ENCODE measurements at regions not wholly inside any gene's neighbourhood (a gene's known extent, or its start where the extent isn't known, plus 50 kb on each side); places are given as distances from the start of the nearest gene placed in this dataset.

DNA sequence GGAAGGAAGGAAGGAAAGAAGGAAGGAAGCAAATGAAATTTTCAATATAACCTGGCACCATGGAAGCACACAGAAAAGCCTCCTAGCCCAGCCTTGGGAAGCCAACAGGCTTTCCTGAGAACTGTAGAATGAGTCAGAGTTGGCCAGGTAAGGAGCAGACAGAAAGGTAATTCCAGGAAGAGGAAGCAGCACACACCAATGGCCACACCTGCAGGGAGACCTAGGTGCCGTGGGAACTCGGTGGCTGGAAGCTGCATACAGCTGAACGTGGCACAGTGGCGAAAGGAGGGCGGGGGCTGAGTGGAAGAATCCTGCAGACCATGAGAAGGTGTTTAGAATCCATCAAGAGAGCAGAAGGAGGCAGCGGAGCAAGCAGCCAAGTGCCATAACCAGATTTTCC, 224.8 kb upstream of the RREB1 start:
- DNase-seq (ENCODE audit: low spot score) = no peak
- peaks cover 9% of the 10 kb centered on the region for H3K4me1 ChIP-seq (ENCODE audit: insufficient read depth)
- H3K79me2 ChIP-seq (replicated peaks; ENCODE audit: insufficient read depth) = no peaks in the 10 kb centered on the region
- Mint-ChIP-seq H3K9me3 (no peaks in the 10 kb centered on the region), H3K27ac (0 out of 2 replicates have a peak overlapping the region, but pooled peaks have one; percentile 14), H3K4me1 (peaks cover 23% of the 10 kb centered on the region), H3K36me3 (ENCODE audit: low read depth) (no peaks in the 10 kb centered on the region; the same call in 2 of the 3 replicates), H3K4me3 (no peak overlapping the region), H3K27me3 (ENCODE audit: insufficient read depth, low read depth, poor library complexity) (peaks cover 2% of the 10 kb centered on the region)
- H2AFZ ChIP-seq = no peak overlapping the region
- no peaks in the 10 kb centered on the region for H3F3A ChIP-seq (replicated peaks; ENCODE audit: low read depth)
- no peak overlapping the region for H3K4me3 ChIP-seq
- H3K9me2 ChIP-seq (ENCODE audit: insufficient read depth) = no peaks in the 10 kb centered on the region
- no peak for ATAC-seq
- TF ChIP-seq, protein P1, sequence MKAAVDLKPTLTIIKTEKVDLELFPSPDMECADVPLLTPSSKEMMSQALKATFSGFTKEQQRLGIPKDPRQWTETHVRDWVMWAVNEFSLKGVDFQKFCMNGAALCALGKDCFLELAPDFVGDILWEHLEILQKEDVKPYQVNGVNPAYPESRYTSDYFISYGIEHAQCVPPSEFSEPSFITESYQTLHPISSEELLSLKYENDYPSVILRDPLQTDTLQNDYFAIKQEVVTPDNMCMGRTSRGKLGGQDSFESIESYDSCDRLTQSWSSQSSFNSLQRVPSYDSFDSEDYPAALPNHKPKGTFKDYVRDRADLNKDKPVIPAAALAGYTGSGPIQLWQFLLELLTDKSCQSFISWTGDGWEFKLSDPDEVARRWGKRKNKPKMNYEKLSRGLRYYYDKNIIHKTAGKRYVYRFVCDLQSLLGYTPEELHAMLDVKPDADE (IDR thresholded peaks at IDR 0.05) = no peak
- no peak for TF ChIP-seq ZNF331 (CRISPR knock-in tag; IDR thresholded peaks at IDR 0.05; ENCODE audit: low read depth)
- H3K36me3 ChIP-seq (ENCODE audit: insufficient read depth) = no peaks in the 10 kb centered on the region
- no peak overlapping the region for H3K27ac ChIP-seq (ENCODE audit: low read depth)
- no peaks in the 10 kb centered on the region for H3K27me3 ChIP-seq (ENCODE audit: insufficient read depth)
- no peaks in the 10 kb centered on the region for H4K20me1 ChIP-seq (replicated peaks; ENCODE audit: insufficient read depth)
- H3K4me2 ChIP-seq = no peak overlapping the region

DNA sequence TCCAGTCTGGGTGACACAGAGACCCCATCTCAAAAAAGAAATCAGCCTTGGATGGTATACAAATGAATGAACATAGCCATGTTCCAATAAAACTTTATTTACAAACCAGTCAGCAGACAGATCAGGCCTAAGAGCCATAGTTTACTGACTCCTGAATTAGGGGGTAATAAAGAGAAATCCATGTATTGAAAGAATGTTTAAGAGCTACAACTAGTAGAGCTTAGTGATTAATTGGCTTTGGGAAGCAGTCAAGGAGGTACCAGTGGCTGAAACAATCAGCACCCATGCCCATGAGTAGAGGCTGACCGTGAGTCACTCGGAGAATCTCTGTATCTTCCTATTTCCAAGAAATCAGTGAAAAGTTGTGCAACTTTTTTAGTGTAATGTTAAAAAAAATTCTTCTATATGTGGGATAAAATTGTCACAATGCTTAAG, 223.6 kb upstream of the RREB1 start:
- peaks cover 9% of the 10 kb centered on the region for H3K4me1 ChIP-seq (ENCODE audit: insufficient read depth)
- no peaks in the 10 kb centered on the region; the same call in 2 of the 3 replicates for H3K36me3 Mint-ChIP-seq (ENCODE audit: low read depth)
- no peak overlapping the region for H3K27ac Mint-ChIP-seq
- H3F3A ChIP-seq (replicated peaks; ENCODE audit: low read depth) = no peaks in the 10 kb centered on the region
- no peak overlapping the region for H3K27ac ChIP-seq (ENCODE audit: low read depth)
- H3K27me3 ChIP-seq (ENCODE audit: insufficient read depth) = no peaks in the 10 kb centered on the region
- no peak for DNase-seq (ENCODE audit: low spot score)
- H3K27me3 Mint-ChIP-seq (ENCODE audit: insufficient read depth, low read depth, poor library complexity) = no peaks in the 10 kb centered on the region
- no peak overlapping the region for H3K4me3 Mint-ChIP-seq
- no peaks in the 10 kb centered on the region for H3K36me3 ChIP-seq (ENCODE audit: insufficient read depth)
- H3K4me2 ChIP-seq = no peak overlapping the region
- peaks cover 23% of the 10 kb centered on the region for H3K4me1 Mint-ChIP-seq
- no peak overlapping the region for H2AFZ ChIP-seq
- no peaks in the 10 kb centered on the region for H3K9me3 Mint-ChIP-seq
- ATAC-seq = no peak
- H3K4me3 ChIP-seq = no peak overlapping the region
- H3K79me2 ChIP-seq (replicated peaks; ENCODE audit: insufficient read depth) = no peaks in the 10 kb centered on the region
- no peaks in the 10 kb centered on the region for H4K20me1 ChIP-seq (replicated peaks; ENCODE audit: insufficient read depth)
- no peaks in the 10 kb centered on the region for H3K9me2 ChIP-seq (ENCODE audit: insufficient read depth)
- TF ChIP-seq, protein P1 (IDR thresholded peaks at IDR 0.05) = no peak
- no peak for TF ChIP-seq JUNB (IDR thresholded peaks at IDR 0.05; ENCODE audit: unreplicated experiment)
- no peak for TF ChIP-seq EZH2 (IDR thresholded peaks at IDR 0.05; ENCODE audit: low read depth, unreplicated experiment)
- TF ChIP-seq, protein P2, sequence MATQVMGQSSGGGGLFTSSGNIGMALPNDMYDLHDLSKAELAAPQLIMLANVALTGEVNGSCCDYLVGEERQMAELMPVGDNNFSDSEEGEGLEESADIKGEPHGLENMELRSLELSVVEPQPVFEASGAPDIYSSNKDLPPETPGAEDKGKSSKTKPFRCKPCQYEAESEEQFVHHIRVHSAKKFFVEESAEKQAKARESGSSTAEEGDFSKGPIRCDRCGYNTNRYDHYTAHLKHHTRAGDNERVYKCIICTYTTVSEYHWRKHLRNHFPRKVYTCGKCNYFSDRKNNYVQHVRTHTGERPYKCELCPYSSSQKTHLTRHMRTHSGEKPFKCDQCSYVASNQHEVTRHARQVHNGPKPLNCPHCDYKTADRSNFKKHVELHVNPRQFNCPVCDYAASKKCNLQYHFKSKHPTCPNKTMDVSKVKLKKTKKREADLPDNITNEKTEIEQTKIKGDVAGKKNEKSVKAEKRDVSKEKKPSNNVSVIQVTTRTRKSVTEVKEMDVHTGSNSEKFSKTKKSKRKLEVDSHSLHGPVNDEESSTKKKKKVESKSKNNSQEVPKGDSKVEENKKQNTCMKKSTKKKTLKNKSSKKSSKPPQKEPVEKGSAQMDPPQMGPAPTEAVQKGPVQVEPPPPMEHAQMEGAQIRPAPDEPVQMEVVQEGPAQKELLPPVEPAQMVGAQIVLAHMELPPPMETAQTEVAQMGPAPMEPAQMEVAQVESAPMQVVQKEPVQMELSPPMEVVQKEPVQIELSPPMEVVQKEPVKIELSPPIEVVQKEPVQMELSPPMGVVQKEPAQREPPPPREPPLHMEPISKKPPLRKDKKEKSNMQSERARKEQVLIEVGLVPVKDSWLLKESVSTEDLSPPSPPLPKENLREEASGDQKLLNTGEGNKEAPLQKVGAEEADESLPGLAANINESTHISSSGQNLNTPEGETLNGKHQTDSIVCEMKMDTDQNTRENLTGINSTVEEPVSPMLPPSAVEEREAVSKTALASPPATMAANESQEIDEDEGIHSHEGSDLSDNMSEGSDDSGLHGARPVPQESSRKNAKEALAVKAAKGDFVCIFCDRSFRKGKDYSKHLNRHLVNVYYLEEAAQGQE (IDR thresholded peaks at IDR 0.05; ENCODE audit: unreplicated experiment) = no peak
- TF ChIP-seq ZNF462 (CRISPR knock-in tag; IDR thresholded peaks at IDR 0.05) = no peak
- TF ChIP-seq, protein P3, sequence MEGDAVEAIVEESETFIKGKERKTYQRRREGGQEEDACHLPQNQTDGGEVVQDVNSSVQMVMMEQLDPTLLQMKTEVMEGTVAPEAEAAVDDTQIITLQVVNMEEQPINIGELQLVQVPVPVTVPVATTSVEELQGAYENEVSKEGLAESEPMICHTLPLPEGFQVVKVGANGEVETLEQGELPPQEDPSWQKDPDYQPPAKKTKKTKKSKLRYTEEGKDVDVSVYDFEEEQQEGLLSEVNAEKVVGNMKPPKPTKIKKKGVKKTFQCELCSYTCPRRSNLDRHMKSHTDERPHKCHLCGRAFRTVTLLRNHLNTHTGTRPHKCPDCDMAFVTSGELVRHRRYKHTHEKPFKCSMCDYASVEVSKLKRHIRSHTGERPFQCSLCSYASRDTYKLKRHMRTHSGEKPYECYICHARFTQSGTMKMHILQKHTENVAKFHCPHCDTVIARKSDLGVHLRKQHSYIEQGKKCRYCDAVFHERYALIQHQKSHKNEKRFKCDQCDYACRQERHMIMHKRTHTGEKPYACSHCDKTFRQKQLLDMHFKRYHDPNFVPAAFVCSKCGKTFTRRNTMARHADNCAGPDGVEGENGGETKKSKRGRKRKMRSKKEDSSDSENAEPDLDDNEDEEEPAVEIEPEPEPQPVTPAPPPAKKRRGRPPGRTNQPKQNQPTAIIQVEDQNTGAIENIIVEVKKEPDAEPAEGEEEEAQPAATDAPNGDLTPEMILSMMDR (conservative IDR thresholded peaks at IDR 0.05; ENCODE audit: low read depth in 2 of 2) = no peak
- no peak for TF ChIP-seq ZNF331 (CRISPR knock-in tag; IDR thresholded peaks at IDR 0.05; ENCODE audit: low read depth)
